ENCODE measurements at regions not wholly inside any gene's neighbourhood (a gene's known extent, or its start where the extent isn't known, plus 50 kb on each side); places are given as distances from the start of the nearest gene placed in this dataset.

- no peak for DNase-seq (ENCODE audit: low read depth)
Observed at GRCh38 chr2:226383461-226383860, 416.2 kb downstream of the IRS1 start.

- no peak for DNase-seq (ENCODE audit: low read depth)
Observed at GRCh38 chr2:226380679-226381078, 418.9 kb downstream of the IRS1 start.

GRCh38 chr2:226378753-226379705, 420.6 kb downstream of the IRS1 start:
- no peak for DNase-seq (ENCODE audit: low read depth)

GRCh38 chr2:226376516-226377180, 423.0 kb downstream of the IRS1 start:
- no peak for DNase-seq (ENCODE audit: low read depth)

GRCh38 chr2:226366920-226367319, 432.7 kb downstream of the IRS1 start:
- no peak for DNase-seq (ENCODE audit: low read depth)

GRCh38 chr2:226364217-226364616, 435.4 kb downstream of the IRS1 start:
- no peak for DNase-seq (ENCODE audit: low read depth)

GRCh38 chr2:226362980-226363379, 436.6 kb downstream of the IRS1 start:
- no peak for DNase-seq (ENCODE audit: low read depth)

- no peak for DNase-seq (ENCODE audit: low read depth)
Observed at GRCh38 chr2:226360658-226361057, 439.0 kb downstream of the IRS1 start.

- DNase-seq (ENCODE audit: low read depth), result no peak
Observed at GRCh38 chr2:226358688-226359087, 440.9 kb downstream of the IRS1 start.

- no peak for DNase-seq (ENCODE audit: low read depth)
Observed at GRCh38 chr2:226357816-226358215, 441.8 kb downstream of the IRS1 start.

GRCh38 chr2:226355600-226355999, 444.0 kb downstream of the IRS1 start:
- no peak for DNase-seq (ENCODE audit: low read depth)

GRCh38 chr2:226354434-226354833, 445.2 kb downstream of the IRS1 start:
- no peak for DNase-seq (ENCODE audit: low read depth)

GRCh38 chr2:226352941-226353560, 446.6 kb downstream of the IRS1 start:
- no peak for DNase-seq (ENCODE audit: low read depth)

GRCh38 chr2:226351711-226352110, 447.9 kb downstream of the IRS1 start:
- DNase-seq (ENCODE audit: low read depth), result no peak

- DNase-seq (ENCODE audit: low read depth), result no peak
Observed at GRCh38 chr2:226339616-226340015, 460.0 kb downstream of the IRS1 start.

GRCh38 chr2:226338825-226339224, 460.8 kb downstream of the IRS1 start:
- DNase-seq (ENCODE audit: low read depth), result no peak

- DNase-seq (ENCODE audit: low read depth), result no peak
Observed at GRCh38 chr2:226337941-226338600, 461.5 kb downstream of the IRS1 start.

GRCh38 chr2:226336283-226336682, 463.3 kb downstream of the IRS1 start:
- DNase-seq (ENCODE audit: low read depth), result no peak

GRCh38 chr2:226334981-226335720, 464.5 kb downstream of the IRS1 start:
- no peak for DNase-seq (ENCODE audit: low read depth)

- DNase-seq (ENCODE audit: low read depth), result no peak
Observed at GRCh38 chr2:226333388-226333787, 466.2 kb downstream of the IRS1 start.

GRCh38 chr2:226330206-226330605, 469.4 kb downstream of the IRS1 start:
- DNase-seq (ENCODE audit: low read depth), result no peak

GRCh38 chr2:226329180-226329579, 470.4 kb downstream of the IRS1 start:
- DNase-seq (ENCODE audit: low read depth), result no peak
